GM11168 (cell line): ENCODE measurements at regions not wholly inside any gene's neighbourhood (a gene's known extent, or its start where the extent isn't known, plus 50 kb on each side); places are given as distances from the start of the nearest gene placed in this dataset.

ENCODE experiments used
- in situ Hi-C: fragments of 300-500 bp; cut with MboI; formaldehyde crosslinking; loops from one replicate; pipeline ENCODE4 v1.12.0; 2022; ENCODE audit warnings: low sequenced_read_pairs; ENCODE audit not compliant: unreplicated experiment

DNA sequence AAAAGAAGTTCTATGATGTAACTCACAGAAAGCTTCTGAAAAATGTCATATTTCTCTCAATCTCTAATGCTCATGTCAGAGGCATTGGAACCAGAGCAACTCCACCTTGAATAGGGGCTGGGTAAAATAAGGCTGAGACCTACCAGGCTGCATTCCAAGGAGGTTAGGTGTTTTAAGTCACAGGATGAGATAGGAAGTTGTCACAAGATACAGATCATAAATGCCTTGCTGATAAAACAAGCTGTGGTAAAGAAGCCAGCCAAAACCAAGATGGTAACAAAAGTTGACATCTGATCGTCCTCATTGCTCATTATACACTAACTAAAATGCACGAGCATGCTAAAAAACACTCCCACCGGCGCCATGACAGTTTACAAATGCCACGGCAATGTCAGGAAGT lies 411.1 kb upstream of the GRIA1 start:
- in situ Hi-C loops: no loop called here

GRCh38 chr5:153080940-153081339 lies 409.5 kb upstream of the GRIA1 start:
- in situ Hi-C loops: no loop called here

GRCh38 chr5:153081385-153081784 lies 409.1 kb upstream of the GRIA1 start:
- in situ Hi-C loops: no loop called here

GRCh38 chr5:153084511-153084910 lies 406.0 kb upstream of the GRIA1 start:
- in situ Hi-C loops: no loop called here

DNA sequence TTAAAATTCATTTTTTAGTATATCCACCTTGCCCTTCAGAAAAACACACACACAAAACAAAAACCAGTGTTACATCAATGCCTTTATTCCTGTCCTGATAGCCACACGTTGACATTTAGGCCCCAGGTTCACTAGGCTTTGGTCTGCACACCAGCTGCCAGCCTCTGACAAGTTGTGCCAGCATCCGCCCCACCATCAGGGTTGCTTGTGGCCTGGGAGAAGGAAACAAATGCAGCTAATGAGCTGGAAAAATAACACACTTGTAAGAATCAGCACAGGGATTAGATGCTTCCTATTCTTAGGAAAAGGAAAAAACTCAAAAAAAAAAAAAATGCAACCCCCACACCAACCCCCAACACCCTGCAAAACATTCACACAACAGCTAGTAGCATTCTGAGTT lies 404.0 kb upstream of the GRIA1 start:
- in situ Hi-C loops: no loop called here

GRCh38 chr5:153088538-153088937 lies 401.9 kb upstream of the GRIA1 start:
- in situ Hi-C loops: no loop called here

DNA sequence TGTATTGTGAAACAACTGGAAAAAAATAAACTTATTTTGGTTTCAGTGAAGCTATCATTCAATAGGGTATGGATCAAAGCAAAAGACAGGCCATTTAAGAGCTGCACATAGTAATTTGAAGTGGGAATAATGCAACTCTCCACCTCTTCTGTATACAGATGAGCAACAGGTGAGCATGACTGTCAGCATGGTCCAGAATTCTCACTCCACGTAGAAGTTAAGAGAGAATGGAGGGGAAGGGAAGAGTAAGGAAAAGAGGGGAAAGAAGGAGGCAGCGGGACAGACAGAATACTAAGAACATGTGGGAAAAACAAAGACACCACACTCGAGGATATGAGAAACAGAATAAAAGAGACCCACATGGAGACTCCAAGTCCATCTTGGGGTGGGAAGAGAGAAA lies 396.1 kb upstream of the GRIA1 start:
- in situ Hi-C loops: no loop called here

DNA sequence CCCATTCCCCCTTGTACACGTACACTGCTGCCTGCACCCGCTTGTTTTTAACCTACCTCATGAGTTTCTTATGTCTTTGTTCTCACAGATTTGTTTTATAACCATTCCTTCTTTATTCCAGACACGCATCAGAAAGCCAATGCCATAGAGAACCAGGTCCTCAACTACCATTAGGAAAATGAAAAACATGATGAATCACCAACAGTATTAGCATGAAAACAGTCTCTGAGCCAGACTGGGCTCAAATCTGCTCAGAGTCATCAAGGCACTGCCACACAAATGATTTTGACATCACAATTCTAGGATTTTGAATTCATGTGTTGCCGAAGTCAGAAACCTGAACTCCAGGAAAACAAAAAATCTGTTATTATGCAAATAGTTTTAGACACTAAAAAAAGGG lies 394.1 kb upstream of the GRIA1 start:
- in situ Hi-C loops: no loop called here

- in situ Hi-C loops: no loop called here
These were observed 391.1 kb upstream of the GRIA1 start for GRCh38 chr5:153099328-153099727.

DNA sequence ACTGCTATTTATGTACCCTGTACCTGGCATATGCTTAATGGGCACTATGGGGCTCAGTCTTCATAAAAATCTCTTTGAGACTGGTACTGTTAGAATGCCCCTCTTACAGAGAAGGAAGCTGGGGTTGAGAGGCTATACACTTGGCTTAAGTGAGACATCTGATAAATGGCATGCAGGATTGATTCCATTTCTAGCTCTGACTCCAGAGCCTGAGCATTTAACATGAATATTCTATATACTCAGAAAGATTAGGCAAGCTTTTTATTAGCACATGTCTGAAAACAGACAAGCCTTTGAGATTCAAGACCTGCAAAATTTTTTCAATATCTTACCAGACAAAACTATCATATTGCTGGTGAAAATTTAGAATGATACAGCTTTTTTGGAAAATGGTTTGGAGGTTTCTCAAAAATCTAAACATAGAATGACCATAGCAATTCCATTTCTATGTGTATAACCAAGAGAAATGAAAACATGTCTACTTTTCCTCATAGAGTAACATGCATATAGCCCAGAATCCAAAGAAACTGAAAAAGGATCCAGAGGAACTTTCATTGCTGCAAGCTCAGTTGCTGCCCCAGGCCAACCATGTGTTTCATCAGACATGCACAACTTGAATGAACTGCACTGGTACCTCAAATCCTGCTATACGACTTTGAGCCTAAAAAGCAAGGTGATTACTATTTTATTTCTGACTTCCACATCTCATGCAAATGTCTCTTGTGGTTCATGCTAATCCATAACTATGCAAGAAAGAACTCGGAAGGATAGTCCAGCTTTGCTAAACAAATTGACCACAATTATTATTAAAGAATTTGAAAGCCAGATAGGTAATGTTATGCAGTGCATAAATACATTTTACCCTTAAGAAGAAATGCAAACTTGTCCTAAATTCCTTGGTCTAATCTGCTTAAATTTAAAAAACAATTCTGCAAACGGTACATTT lies 389.0 kb upstream of the GRIA1 start:
- in situ Hi-C loops: no loop called here

GRCh38 chr5:153116916-153117315 lies 373.6 kb upstream of the GRIA1 start:
- in situ Hi-C loops: no loop called here

DNA sequence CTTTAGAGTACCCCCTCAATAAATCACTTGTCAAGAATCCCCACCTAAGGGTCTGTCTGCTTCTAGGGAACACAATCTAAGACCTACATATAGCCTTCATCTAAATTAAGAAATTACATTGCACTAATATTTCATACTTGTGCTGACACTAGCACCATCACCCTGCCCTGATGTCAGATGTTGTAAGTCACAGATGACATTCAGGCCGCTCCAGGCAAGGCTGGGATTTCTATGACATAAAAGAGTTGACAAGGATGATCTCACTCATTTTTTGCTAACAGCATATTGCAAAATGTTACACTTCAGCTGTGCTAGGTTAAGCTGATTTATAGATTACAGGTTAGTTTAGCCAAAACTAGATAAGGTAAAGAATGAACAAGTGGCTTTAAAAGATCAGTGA lies 372.5 kb upstream of the GRIA1 start:
- in situ Hi-C loops: no loop called here

DNA sequence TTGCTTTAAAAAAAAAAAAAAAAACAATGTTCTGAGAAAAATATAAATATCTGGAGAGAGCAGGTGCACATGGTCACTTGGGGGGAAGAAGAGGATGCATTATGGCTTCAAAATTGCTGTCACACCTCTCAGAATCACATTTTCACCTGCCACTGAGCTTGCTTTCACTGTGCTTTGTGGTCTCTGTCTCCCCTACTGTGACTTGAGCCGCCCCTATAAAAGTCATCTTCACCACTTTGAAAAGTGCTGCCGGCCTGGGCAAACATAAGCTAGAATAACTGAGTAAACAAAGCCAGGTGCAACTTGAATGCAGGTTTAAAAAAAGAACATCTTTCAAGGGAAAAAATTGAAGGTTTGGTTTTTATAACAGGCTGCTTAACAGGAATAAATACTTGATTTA lies 368.1 kb upstream of the GRIA1 start:
- in situ Hi-C loops: no loop called here

DNA sequence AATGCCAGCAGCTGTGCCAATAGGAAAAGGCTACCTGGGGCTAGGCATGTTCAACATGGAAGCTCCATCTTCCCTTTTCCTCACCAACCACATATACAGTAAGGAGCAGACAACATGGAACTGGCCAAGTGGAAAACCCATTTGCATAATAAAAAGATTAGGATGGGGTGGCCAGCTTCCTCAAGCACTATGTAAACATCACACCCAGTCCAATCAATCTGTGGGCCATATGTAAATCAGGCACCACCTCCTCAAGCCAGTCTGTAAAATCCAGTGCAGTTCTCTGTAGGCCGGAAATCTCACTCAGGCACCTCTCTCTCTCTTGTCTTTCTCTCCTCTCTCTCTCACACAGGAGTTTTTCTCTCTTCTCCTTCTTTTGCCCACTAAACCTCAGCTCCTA lies 360.2 kb upstream of the GRIA1 start:
- in situ Hi-C loops: no loop called here

DNA sequence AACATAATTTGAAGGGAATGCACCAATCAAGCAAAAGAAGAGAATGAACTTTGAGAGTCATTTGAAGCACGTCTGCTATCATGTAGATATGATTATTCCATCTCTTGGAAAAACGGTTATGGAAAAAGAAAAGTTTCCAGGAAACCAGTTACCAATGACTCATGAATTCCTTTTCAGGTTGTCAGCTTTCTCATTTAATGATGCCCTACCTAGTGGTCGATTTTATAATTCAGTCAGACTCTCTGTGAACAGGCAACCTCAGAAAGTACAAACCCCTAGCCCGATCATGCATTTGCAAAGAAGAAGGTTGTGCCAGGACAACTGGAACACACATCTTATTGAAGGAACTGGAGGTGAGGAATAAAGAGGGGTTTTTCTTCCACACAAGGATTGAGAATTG lies 355.1 kb upstream of the GRIA1 start:
- in situ Hi-C loops: no loop called here

- in situ Hi-C loops: no loop called here
These were observed 353.4 kb upstream of the GRIA1 start for GRCh38 chr5:153136910-153137614.

GRCh38 chr5:153147891-153148623 lies 342.4 kb upstream of the GRIA1 start:
- in situ Hi-C loops: loop anchor here (10.0 kb wide), 1 partner anchor 593 kb away; no protein-coding TSS in a partner anchor

DNA sequence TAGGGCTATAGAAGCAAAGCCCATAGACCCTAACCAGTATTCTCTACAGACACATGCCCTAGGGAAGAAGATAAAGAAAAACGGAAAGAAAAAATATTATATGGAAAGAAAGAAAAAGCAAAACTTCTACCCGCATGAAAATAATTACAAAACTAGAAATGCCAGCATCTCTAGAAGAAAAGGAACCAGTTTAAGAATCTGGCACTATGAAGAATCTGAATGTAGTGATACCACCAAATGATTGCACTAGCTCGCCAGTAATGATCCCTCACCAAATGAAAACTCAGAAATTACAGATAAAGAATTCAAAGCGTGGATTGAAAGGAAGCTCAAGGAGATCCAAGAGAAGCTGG lies 341.9 kb upstream of the GRIA1 start:
- in situ Hi-C loops: loop anchor here (10.0 kb wide), 1 partner anchor 594 kb away; no protein-coding TSS in a partner anchor

- in situ Hi-C loops: no loop called here
These were observed 338.9 kb upstream of the GRIA1 start for GRCh38 chr5:153151558-153151957.

GRCh38 chr5:153153086-153153485 lies 337.4 kb upstream of the GRIA1 start:
- in situ Hi-C loops: no loop called here

- in situ Hi-C loops: no loop called here
These were observed 333.3 kb upstream of the GRIA1 start for GRCh38 chr5:153157156-153157555.
